K562 (cell line): ENCODE measurements at regions not wholly inside any gene's neighbourhood (a gene's known extent, or its start where the extent isn't known, plus 50 kb on each side); places are given as distances from the start of the nearest gene placed in this dataset.

Source experiments
- ARNT ChIP-seq, 2 experiments: fragments of 450-650 bp; IDR thresholded peaks; 2 replicates each; pipeline ENCODE4 v1.6.1; 2016; ENCODE audit warnings: mild to moderate bottlenecking in 1 of 2
- BDP1 ChIP-seq: IDR thresholded peaks from 3 replicates; pipeline ENCODE4 v1.6.1; 2011; ENCODE audit not compliant: insufficient read length, insufficient read depth
- MCM2 ChIP-seq: fragments of 450-650 bp; IDR thresholded peaks from 2 replicates; pipeline ENCODE4 v1.6.1; 2017; ENCODE audit warnings: low read depth, mild to moderate bottlenecking
- NFIX ChIP-seq: fragments of 250-450 bp; sonication (Bioruptor Pico); IDR thresholded peaks from 2 replicates; pipeline ENCODE4 v1.4.0; 2020; ENCODE audit warnings: low read depth, mild to moderate bottlenecking, moderate library complexity
- SFPQ ChIP-seq: fragments of 200-400 bp; formaldehyde crosslinking; IDR thresholded peaks from 2 replicates; pipeline ENCODE4 v1.6.1; 2017; ENCODE audit warnings: mild to moderate bottlenecking, low read depth, low read length, moderate library complexity
- TF ChIP-seq, protein P1 (sequence below): fragments of 250-450 bp; sonication (Bioruptor Pico); IDR thresholded peaks from 2 replicates; pipeline ENCODE4 v1.4.0; 2020

- TF ChIP-seq, protein P1, sequence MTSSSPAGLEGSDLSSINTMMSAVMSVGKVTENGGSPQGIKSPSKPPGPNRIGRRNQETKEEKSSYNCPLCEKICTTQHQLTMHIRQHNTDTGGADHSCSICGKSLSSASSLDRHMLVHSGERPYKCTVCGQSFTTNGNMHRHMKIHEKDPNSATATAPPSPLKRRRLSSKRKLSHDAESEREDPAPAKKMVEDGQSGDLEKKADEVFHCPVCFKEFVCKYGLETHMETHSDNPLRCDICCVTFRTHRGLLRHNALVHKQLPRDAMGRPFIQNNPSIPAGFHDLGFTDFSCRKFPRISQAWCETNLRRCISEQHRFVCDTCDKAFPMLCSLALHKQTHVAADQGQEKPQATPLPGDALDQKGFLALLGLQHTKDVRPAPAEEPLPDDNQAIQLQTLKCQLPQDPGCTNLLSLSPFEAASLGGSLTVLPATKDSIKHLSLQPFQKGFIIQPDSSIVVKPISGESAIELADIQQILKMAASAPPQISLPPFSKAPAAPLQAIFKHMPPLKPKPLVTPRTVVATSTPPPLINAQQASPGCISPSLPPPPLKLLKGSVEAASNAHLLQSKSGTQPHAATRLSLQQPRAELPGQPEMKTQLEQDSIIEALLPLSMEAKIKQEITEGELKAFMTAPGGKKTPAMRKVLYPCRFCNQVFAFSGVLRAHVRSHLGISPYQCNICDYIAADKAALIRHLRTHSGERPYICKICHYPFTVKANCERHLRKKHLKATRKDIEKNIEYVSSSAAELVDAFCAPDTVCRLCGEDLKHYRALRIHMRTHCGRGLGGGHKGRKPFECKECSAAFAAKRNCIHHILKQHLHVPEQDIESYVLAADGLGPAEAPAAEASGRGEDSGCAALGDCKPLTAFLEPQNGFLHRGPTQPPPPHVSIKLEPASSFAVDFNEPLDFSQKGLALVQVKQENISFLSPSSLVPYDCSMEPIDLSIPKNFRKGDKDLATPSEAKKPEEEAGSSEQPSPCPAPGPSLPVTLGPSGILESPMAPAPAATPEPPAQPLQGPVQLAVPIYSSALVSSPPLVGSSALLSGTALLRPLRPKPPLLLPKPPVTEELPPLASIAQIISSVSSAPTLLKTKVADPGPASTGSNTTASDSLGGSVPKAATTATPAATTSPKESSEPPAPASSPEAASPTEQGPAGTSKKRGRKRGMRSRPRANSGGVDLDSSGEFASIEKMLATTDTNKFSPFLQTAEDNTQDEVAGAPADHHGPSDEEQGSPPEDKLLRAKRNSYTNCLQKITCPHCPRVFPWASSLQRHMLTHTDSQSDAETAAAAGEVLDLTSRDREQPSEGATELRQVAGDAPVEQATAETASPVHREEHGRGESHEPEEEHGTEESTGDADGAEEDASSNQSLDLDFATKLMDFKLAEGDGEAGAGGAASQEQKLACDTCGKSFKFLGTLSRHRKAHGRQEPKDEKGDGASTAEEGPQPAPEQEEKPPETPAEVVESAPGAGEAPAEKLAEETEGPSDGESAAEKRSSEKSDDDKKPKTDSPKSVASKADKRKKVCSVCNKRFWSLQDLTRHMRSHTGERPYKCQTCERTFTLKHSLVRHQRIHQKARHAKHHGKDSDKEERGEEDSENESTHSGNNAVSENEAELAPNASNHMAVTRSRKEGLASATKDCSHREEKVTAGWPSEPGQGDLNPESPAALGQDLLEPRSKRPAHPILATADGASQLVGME, result no peak
- TF ChIP-seq NFIX (no peak), SFPQ (no peak), BDP1 (no peak), MCM2 (no peak), ARNT (IDR thresholded peaks at IDR 0.05) (no peak)
These were observed 216.5 kb downstream of the IRX2 start (continued) for GRCh38 chr5:2534970-2535369.
